Suppressor macrophage treated with lipopolysaccharide for 1 hour (primary cell): ENCODE measurements at regions not wholly inside any gene's neighbourhood (a gene's known extent, or its start where the extent isn't known, plus 50 kb on each side); places are given as distances from the start of the nearest gene placed in this dataset.

Experiments
- DNase-seq, 3 donors: peaks; one replicate each; pipeline ENCODE4 v3.0.0-alpha.2; 2020 to 2022

- no peak for DNase-seq
Measured at GRCh38 chr3:74564560-74564959, 49.9 kb downstream of the CNTN3 start.

GRCh38 chr3:74562558-74563269, 51.7 kb downstream of the CNTN3 start:
- DNase-seq, result no peak

- no peak for DNase-seq
Measured at GRCh38 chr3:74561881-74562280, 52.6 kb downstream of the CNTN3 start.

GRCh38 chr3:74559261-74559660, 55.2 kb downstream of the CNTN3 start:
- no peak for DNase-seq

- DNase-seq, result no peak
Measured at GRCh38 chr3:74550686-74551085, 63.8 kb downstream of the CNTN3 start.

GRCh38 chr3:74546426-74546825, 68.0 kb downstream of the CNTN3 start:
- DNase-seq, result no peak

GRCh38 chr3:74542441-74542840, 72.0 kb downstream of the CNTN3 start:
- no peak for DNase-seq

GRCh38 chr3:74539876-74540275, 74.6 kb downstream of the CNTN3 start:
- DNase-seq, result no peak

- no peak for DNase-seq
Measured at GRCh38 chr3:74538669-74539068, 75.8 kb downstream of the CNTN3 start.

- no peak for DNase-seq
Measured at GRCh38 chr3:74537857-74538256, 76.6 kb downstream of the CNTN3 start.

- no peak for DNase-seq
Measured at GRCh38 chr3:74537164-74537563, 77.3 kb downstream of the CNTN3 start.

- DNase-seq, result no peak
Measured at GRCh38 chr3:74535281-74535680, 79.2 kb downstream of the CNTN3 start.

- DNase-seq, result no peak
Measured at GRCh38 chr3:74534611-74535010, 79.8 kb downstream of the CNTN3 start.

GRCh38 chr3:74532446-74532845, 82.0 kb downstream of the CNTN3 start:
- DNase-seq, result no peak

- no peak for DNase-seq
Measured at GRCh38 chr3:74531491-74531890, 83.0 kb downstream of the CNTN3 start.

- no peak for DNase-seq
Measured at GRCh38 chr3:74529145-74529544, 85.3 kb downstream of the CNTN3 start.

- DNase-seq, result no peak
Measured at GRCh38 chr3:74527566-74527965, 86.9 kb downstream of the CNTN3 start.

GRCh38 chr3:74523811-74524210, 90.6 kb downstream of the CNTN3 start:
- no peak for DNase-seq

GRCh38 chr3:74520895-74521294, 93.6 kb downstream of the CNTN3 start:
- DNase-seq, result no peak

GRCh38 chr3:74518610-74519009, 95.8 kb downstream of the CNTN3 start:
- no peak for DNase-seq

GRCh38 chr3:74516019-74516418, 98.4 kb downstream of the CNTN3 start:
- no peak for DNase-seq

GRCh38 chr3:74515451-74515850, 99.0 kb downstream of the CNTN3 start:
- DNase-seq, result no peak

- DNase-seq, result no peak
Measured at GRCh38 chr3:74511078-74511477, 103.4 kb downstream of the CNTN3 start.

- DNase-seq, result no peak
Measured at GRCh38 chr3:74510261-74510818, 104.1 kb downstream of the CNTN3 start.

- DNase-seq, result no peak
Measured at GRCh38 chr3:74507691-74508090, 106.8 kb downstream of the CNTN3 start.
